ENCODE measurements at regions not wholly inside any gene's neighbourhood (a gene's known extent, or its start where the extent isn't known, plus 50 kb on each side); places are given as distances from the start of the nearest gene placed in this dataset.

GRCh38 chr11:119860561-119861094, 131.6 kb upstream of the NECTIN1 start:
- DNase-seq (ENCODE audit: insufficient read length, low spot score) (no peak), FAIRE-seq (no peak)
- TF ChIP-seq, protein P1, sequence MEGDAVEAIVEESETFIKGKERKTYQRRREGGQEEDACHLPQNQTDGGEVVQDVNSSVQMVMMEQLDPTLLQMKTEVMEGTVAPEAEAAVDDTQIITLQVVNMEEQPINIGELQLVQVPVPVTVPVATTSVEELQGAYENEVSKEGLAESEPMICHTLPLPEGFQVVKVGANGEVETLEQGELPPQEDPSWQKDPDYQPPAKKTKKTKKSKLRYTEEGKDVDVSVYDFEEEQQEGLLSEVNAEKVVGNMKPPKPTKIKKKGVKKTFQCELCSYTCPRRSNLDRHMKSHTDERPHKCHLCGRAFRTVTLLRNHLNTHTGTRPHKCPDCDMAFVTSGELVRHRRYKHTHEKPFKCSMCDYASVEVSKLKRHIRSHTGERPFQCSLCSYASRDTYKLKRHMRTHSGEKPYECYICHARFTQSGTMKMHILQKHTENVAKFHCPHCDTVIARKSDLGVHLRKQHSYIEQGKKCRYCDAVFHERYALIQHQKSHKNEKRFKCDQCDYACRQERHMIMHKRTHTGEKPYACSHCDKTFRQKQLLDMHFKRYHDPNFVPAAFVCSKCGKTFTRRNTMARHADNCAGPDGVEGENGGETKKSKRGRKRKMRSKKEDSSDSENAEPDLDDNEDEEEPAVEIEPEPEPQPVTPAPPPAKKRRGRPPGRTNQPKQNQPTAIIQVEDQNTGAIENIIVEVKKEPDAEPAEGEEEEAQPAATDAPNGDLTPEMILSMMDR (IDR thresholded peaks at IDR 0.05; ENCODE audit: insufficient read depth, missing control alignments): no peak

- FAIRE-seq (no peak), DNase-seq (ENCODE audit: insufficient read length, low spot score) (no peak)
- TF ChIP-seq, protein P1 (IDR thresholded peaks at IDR 0.05; ENCODE audit: insufficient read depth, missing control alignments): no peak
These were observed 130.7 kb upstream of the NECTIN1 start for GRCh38 chr11:119859684-119860083.

- TF ChIP-seq, protein P1 (IDR thresholded peaks at IDR 0.05; ENCODE audit: insufficient read depth, missing control alignments): no peak
- FAIRE-seq: no peak
- DNase-seq (ENCODE audit: insufficient read length, low spot score): no peak
These were observed 129.3 kb upstream of the NECTIN1 start for GRCh38 chr11:119858288-119858687.

DNA sequence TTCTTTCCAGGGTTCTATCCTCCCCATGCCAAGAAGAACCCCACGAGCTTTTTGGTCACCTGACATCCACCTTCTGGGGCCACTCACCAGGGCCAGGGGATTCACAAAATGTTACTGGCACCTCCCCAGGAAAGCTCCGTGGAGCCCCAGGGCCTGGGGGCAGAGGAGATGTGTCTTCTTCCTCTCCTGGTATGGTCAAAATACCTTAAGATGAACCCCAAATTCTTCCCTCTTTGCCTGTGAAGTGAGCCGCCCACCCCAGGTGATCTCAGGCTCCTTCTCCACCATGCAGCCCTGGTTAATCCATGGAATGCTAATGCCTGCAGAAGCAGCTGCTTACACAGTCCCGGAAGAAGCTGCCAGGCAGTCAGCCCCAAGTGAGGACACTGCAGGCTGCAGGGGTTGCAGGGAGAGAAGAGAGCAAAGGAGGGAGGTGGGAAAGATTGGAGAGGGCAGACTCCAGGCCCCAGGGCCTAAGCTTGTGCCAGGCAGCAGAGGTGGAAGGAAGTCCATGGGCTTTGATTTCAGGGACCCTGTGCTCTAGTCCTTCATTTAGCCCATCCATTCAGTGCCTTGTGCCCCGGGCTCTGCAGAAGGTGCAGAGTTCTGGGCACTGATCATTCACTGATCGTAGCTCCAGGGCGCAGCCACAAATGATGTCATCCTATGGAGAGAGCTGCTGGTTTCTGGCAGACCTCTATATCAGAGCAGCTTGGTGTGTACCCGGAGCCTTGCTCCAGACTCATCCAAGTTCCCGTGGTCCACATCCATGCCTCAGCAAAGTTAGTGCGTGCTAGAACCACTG, 127.9 kb upstream of the NECTIN1 start:
- no peak for FAIRE-seq
- DNase-seq (ENCODE audit: insufficient read length, low spot score): no peak
- TF ChIP-seq, protein P1 (IDR thresholded peaks at IDR 0.05; ENCODE audit: insufficient read depth, missing control alignments): no peak

- FAIRE-seq: no peak
- TF ChIP-seq, protein P1 (IDR thresholded peaks at IDR 0.05; ENCODE audit: insufficient read depth, missing control alignments): no peak
- no peak for DNase-seq (ENCODE audit: insufficient read length, low spot score)
These were observed 126.1 kb upstream of the NECTIN1 start for GRCh38 chr11:119855066-119855465.

DNA sequence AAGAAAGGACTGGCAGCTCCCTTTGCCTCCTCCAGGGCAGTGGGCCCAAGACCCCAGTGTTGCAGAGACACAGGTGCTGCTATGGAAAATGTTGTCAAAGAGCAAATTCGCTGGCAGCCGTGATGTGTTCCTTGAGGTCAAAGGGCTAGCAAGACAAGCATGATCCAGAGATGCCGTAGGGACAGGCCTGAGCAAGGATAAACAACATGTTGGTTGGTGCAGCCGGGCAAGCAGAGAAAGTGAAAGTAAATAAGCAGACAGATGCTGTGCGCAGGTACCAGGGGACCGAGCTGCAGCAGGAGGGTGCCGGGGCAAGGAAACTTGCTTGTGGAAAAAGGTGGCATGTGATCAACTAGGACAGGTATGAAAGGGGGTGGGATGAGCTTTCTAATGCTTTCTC, 125.5 kb upstream of the NECTIN1 start:
- TF ChIP-seq, protein P1 (IDR thresholded peaks at IDR 0.05; ENCODE audit: insufficient read depth, missing control alignments): no peak
- no peak for FAIRE-seq
- no peak for DNase-seq (ENCODE audit: insufficient read length, low spot score)

Data from D721Med (cell line).